ENCODE measurements at regions not wholly inside any gene's neighbourhood (a gene's known extent, or its start where the extent isn't known, plus 50 kb on each side); places are given as distances from the start of the nearest gene placed in this dataset.

DNA sequence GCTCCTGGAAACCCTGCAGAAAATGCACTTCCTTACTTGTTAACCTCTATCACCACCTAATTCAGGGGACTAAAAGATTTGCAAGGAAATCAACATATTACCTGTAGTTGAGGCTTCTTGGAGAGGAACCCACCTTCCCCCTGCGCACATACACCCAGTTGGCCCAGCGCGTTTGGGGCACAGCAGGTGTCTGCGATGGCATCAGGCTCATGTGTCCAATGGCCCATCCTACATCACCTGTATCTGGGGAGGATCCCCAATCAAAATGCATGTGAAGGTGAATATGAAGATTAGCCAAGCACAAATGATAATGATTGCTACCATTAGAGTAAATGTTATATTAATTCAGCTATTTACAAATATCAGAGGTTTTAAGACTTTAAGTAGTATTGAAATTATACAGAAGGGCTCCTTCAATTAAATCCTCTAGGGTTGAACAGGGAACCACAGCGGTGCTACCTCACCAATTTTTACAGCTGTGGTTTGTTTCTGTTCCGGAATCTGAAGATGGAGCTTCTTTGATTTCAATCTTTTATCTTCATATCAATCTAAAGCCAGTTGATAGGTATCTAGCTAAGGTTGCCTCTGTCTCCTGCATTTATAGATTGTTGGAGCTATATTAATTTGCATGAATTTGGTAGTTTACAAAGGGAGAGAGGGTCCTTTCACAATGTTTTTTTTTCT is 486.0 kb downstream of the RNF144A start:
- no peaks in the 10 kb centered on the region for H3K4me1 Mint-ChIP-seq
- no peaks in the 10 kb centered on the region for H3K9me3 Mint-ChIP-seq
- TF ChIP-seq, protein P1, sequence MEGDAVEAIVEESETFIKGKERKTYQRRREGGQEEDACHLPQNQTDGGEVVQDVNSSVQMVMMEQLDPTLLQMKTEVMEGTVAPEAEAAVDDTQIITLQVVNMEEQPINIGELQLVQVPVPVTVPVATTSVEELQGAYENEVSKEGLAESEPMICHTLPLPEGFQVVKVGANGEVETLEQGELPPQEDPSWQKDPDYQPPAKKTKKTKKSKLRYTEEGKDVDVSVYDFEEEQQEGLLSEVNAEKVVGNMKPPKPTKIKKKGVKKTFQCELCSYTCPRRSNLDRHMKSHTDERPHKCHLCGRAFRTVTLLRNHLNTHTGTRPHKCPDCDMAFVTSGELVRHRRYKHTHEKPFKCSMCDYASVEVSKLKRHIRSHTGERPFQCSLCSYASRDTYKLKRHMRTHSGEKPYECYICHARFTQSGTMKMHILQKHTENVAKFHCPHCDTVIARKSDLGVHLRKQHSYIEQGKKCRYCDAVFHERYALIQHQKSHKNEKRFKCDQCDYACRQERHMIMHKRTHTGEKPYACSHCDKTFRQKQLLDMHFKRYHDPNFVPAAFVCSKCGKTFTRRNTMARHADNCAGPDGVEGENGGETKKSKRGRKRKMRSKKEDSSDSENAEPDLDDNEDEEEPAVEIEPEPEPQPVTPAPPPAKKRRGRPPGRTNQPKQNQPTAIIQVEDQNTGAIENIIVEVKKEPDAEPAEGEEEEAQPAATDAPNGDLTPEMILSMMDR (IDR thresholded peaks at IDR 0.05), result no peak
- no peak overlapping the region for H3K4me3 Mint-ChIP-seq
- no peak overlapping the region for H3K27ac Mint-ChIP-seq
- POLR2A ChIA-PET, result no interaction called here
- ATAC-seq (ENCODE audit: low read depth) (no peak), DNase-seq (no peak)
- intact Hi-C loops (cut with micrococcal nuclease), result no loop called here
- CTCF ChIA-PET, result no interaction called here
- no peaks in the 10 kb centered on the region for H3K36me3 Mint-ChIP-seq (ENCODE audit: low read depth)
- H3K27me3 Mint-ChIP-seq, result peaks cover 13% of the 10 kb centered on the region

DNA sequence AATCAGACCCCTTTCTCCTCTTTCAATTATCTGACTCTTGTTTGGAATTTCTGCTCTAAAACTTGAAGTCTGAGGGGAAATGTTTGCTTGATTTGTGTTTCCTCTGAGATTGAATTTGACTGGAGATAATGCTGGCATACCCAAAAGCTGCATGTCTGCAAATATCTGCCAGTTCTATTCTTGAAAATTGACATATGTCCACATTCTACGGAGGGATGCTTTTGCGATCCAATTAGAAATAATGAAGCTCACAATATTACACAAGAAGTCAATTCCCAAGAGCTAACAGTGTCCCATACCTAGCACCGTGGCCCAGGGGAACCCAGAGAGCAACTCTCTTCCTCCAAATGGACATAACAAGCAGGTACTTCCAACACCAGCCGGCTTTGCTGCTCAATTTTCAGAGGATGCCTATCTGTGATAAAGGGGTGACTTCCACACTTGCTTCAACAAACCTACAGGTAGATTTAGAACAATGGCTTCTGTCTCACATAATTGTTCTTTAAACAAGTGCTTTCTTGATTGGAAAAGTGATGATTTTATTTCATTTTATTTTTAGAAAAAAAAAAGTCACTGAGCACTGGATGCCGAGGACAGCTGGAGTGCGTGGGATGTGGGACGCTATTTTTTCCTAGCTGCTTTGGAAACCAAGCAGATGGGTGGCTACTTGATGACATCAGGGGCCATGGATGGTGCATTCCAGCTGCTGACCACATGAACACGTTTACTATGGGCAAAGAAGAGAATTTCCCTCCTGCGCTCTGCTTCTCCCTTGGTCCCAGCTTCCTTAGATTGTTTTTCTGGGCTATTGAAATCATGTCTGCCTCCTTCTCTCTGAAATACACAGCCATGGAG is 488.9 kb downstream of the RNF144A start:
- H3K27ac Mint-ChIP-seq, result no peak overlapping the region
- H3K4me3 Mint-ChIP-seq, result no peak overlapping the region
- ATAC-seq (ENCODE audit: low read depth), result no peak
- no peaks in the 10 kb centered on the region for H3K9me3 Mint-ChIP-seq
- H3K36me3 Mint-ChIP-seq (ENCODE audit: low read depth), result no peaks in the 10 kb centered on the region
- POLR2A ChIA-PET, result no interaction called here
- CTCF ChIA-PET, result no interaction called here
- no peak for DNase-seq
- peaks cover 9% of the 10 kb centered on the region for H3K27me3 Mint-ChIP-seq
- TF ChIP-seq, protein P1 (IDR thresholded peaks at IDR 0.05), result no peak
- intact Hi-C loops (cut with micrococcal nuclease), result no loop called here
- no peaks in the 10 kb centered on the region for H3K4me1 Mint-ChIP-seq

DNA sequence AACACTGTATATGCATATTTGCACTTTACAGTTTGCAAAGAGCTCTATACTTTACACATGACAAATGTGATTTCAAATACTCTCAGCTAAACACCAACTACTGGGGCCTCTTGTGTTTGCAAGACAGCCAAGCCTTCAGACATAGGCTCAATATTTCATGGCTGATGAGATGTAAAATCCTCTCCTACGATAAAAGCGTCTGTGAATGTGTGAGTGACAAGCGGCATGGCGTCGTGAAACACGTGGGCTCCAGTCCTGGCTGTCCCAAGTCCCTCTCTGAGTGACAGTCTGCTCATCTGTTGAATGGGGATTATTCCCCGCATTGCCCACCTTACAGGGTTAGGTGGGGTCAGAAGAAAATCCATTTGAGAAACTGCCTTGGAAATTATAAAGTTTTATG is 489.8 kb downstream of the RNF144A start:
- Mint-ChIP-seq H3K4me3 (no peak overlapping the region), H3K27me3 (peaks cover 9% of the 10 kb centered on the region), H3K9me3 (no peaks in the 10 kb centered on the region), H3K4me1 (peaks cover 2% of the 10 kb centered on the region), H3K36me3 (ENCODE audit: low read depth) (no peaks in the 10 kb centered on the region), H3K27ac (no peak overlapping the region)
- ATAC-seq (ENCODE audit: low read depth) (no peak), DNase-seq (no peak)
- TF ChIP-seq, protein P1 (IDR thresholded peaks at IDR 0.05), result no peak
- POLR2A ChIA-PET, result no interaction called here
- intact Hi-C loops (cut with micrococcal nuclease), result no loop called here
- CTCF ChIA-PET, result no interaction called here

DNA sequence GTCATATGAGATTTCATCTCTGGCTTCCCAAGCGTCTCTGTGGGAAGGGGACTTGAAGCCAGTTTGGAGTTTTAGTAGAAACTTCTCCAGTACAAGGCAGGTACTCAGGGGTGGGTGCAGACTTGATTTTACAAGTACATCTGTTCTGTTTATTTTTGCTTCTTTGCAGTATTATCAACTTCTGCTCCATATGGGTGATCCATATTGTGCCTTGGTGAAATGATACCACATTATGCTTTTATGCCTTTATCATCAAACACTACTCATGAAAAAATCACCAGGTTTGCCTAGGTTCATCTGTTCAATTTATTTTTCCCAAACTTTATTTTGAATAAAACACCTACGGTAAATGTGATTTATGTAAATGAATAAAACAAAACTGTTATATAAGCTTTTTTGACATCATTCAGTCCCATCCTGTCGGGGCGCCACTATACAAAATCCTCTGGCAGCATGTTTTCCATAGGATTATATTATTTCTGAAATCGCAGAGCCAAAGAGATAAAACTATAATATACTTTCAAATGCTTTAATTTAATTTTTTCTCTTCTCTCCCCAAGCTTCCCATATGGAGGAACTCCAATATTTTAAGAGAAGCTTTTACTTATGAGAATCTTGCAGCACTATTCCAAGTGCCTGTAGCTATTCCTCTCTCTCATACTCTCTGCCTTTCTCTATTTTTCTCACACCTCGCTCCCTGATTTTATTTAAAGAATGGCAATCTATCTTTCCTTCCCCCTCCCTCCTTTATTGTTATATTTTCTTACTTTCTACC is 490.9 kb downstream of the RNF144A start:
- CTCF ChIA-PET, result no interaction called here
- POLR2A ChIA-PET, result no interaction called here
- Mint-ChIP-seq H3K9me3 (no peaks in the 10 kb centered on the region), H3K27ac (no peak overlapping the region), H3K36me3 (ENCODE audit: low read depth) (no peaks in the 10 kb centered on the region), H3K27me3 (peaks cover 7% of the 10 kb centered on the region), H3K4me1 (peaks cover 2% of the 10 kb centered on the region), H3K4me3 (no peak overlapping the region)
- intact Hi-C loops (cut with micrococcal nuclease), result no loop called here
- DNase-seq (no peak), ATAC-seq (ENCODE audit: low read depth) (no peak)
- TF ChIP-seq, protein P1 (IDR thresholded peaks at IDR 0.05), result no peak

DNA sequence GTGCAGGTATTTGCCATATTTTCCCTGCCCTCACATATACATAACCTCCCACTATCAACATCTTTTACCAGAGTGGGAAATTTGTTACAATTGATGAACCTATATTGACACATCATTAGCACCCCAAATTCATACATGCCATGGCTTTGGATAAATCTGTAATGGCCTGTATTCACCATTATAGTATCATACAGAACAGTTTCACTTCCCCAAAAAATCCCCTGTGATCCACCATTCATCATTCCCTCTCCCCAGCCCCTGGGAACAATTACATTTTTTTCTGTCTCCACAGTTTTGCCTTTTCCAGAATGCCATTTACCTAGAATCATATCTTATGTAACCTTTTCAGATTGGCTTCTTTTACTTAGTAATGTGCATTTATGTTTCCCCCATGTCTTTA is 494.5 kb downstream of the RNF144A start:
- intact Hi-C loops (cut with micrococcal nuclease), result no loop called here
- no peaks in the 10 kb centered on the region for H3K9me3 Mint-ChIP-seq
- ChIA-PET POLR2A (no interaction called here), CTCF (no interaction called here)
- no peaks in the 10 kb centered on the region for H3K36me3 Mint-ChIP-seq (ENCODE audit: low read depth)
- no peak for ATAC-seq (ENCODE audit: low read depth)
- no peak for DNase-seq
- H3K4me3 Mint-ChIP-seq, result no peak overlapping the region
- H3K27me3 Mint-ChIP-seq, result peaks cover 4% of the 10 kb centered on the region
- TF ChIP-seq, protein P1 (IDR thresholded peaks at IDR 0.05), result no peak
- no peak overlapping the region for H3K27ac Mint-ChIP-seq
- peaks cover 2% of the 10 kb centered on the region for H3K4me1 Mint-ChIP-seq

Measured in activated B cell treated with CpG ODN at 0.5 μM for 24 hours (primary cell).